ENCODE measurements at regions not wholly inside any gene's neighbourhood (a gene's known extent, or its start where the extent isn't known, plus 50 kb on each side); places are given as distances from the start of the nearest gene placed in this dataset.

GRCh38 chr10:78357141-78358063 lies 323.7 kb downstream of the RPS24 start:
- H3K4me3 ChIP-seq (ENCODE audit: low read depth, low read length): no peak overlapping the region
- no peak for DNase-seq
- H3K4me1 ChIP-seq: peaks cover 10% of the 10 kb centered on the region
- no peaks in the 10 kb centered on the region for H3K36me3 ChIP-seq
- H3K9me3 ChIP-seq: no peaks in the 10 kb centered on the region; the same call in 1 of the 2 replicates
- TF ChIP-seq CTCF (IDR thresholded peaks at IDR 0.05; ENCODE audit: low read depth, low read length): no peak
- H3K27me3 ChIP-seq: no peaks in the 10 kb centered on the region

GRCh38 chr10:78358351-78358750 lies 324.7 kb downstream of the RPS24 start:
- Histone ChIP-seq H3K36me3 (no peaks in the 10 kb centered on the region), H3K4me1 (peaks cover 10% of the 10 kb centered on the region), H3K4me3 (ENCODE audit: low read depth, low read length) (no peak overlapping the region), H3K27me3 (no peaks in the 10 kb centered on the region), H3K9me3 (no peaks in the 10 kb centered on the region; the same call in 1 of the 2 replicates)
- no peak for TF ChIP-seq CTCF (IDR thresholded peaks at IDR 0.05; ENCODE audit: low read depth, low read length)
- DNase-seq: no peak

- Histone ChIP-seq H3K27me3 (no peaks in the 10 kb centered on the region), H3K36me3 (no peaks in the 10 kb centered on the region), H3K4me3 (ENCODE audit: low read depth, low read length) (no peak overlapping the region), H3K4me1 (peaks cover 10% of the 10 kb centered on the region), H3K9me3 (no peaks in the 10 kb centered on the region; the same call in 1 of the 2 replicates)
- no peak for DNase-seq
- TF ChIP-seq CTCF (IDR thresholded peaks at IDR 0.05; ENCODE audit: low read depth, low read length): no peak
These were observed 325.3 kb downstream of the RPS24 start for GRCh38 chr10:78358982-78359381.

GRCh38 chr10:78359640-78360091 lies 326.0 kb downstream of the RPS24 start:
- no peak for DNase-seq
- H3K4me3 ChIP-seq (ENCODE audit: low read depth, low read length): no peak overlapping the region
- H3K27me3 ChIP-seq: no peaks in the 10 kb centered on the region
- no peaks in the 10 kb centered on the region; the same call in 1 of the 2 replicates for H3K9me3 ChIP-seq
- H3K36me3 ChIP-seq: no peaks in the 10 kb centered on the region
- H3K4me1 ChIP-seq: peaks cover 10% of the 10 kb centered on the region
- TF ChIP-seq CTCF (IDR thresholded peaks at IDR 0.05; ENCODE audit: low read depth, low read length): no peak

GRCh38 chr10:78360284-78360683 lies 326.6 kb downstream of the RPS24 start:
- no peak overlapping the region for H3K4me3 ChIP-seq (ENCODE audit: low read depth, low read length)
- no peak for DNase-seq
- no peaks in the 10 kb centered on the region for H3K36me3 ChIP-seq
- no peaks in the 10 kb centered on the region for H3K27me3 ChIP-seq
- no peaks in the 10 kb centered on the region for H3K9me3 ChIP-seq
- TF ChIP-seq CTCF (IDR thresholded peaks at IDR 0.05; ENCODE audit: low read depth, low read length): no peak
- H3K4me1 ChIP-seq: peaks cover 10% of the 10 kb centered on the region

- TF ChIP-seq CTCF (IDR thresholded peaks at IDR 0.05; ENCODE audit: low read depth, low read length): no peak
- Histone ChIP-seq H3K4me1 (peaks cover 10% of the 10 kb centered on the region), H3K4me3 (ENCODE audit: low read depth, low read length) (no peak overlapping the region), H3K36me3 (no peaks in the 10 kb centered on the region), H3K9me3 (no peaks in the 10 kb centered on the region), H3K27me3 (no peaks in the 10 kb centered on the region)
- DNase-seq: no peak
These were observed 327.4 kb downstream of the RPS24 start for GRCh38 chr10:78361031-78361430.
